BE2C (cell line): ENCODE measurements at regions not wholly inside any gene's neighbourhood (a gene's known extent, or its start where the extent isn't known, plus 50 kb on each side); places are given as distances from the start of the nearest gene placed in this dataset.

Source experiments
- DNase-seq: peaks from one replicate; pipeline ENCODE4 v3.0.0-alpha.2; 2020
- H3K27me3 ChIP-seq: fragments of 250-450 bp; sonication (Bioruptor Pico); 2 replicates; pipeline ENCODE4 v1.5.1; 2020; ENCODE audit warnings: mild to moderate bottlenecking
- H3K36me3 ChIP-seq: fragments of 250-450 bp; sonication (Bioruptor Pico); 2 replicates; pipeline ENCODE4 v1.5.1; 2020; ENCODE audit warnings: mild to moderate bottlenecking
- H3K4me1 ChIP-seq: fragments of 250-450 bp; sonication (Bioruptor Pico); 2 replicates; pipeline ENCODE4 v1.5.1; 2020
- H3K4me3 ChIP-seq: 2 replicates; pipeline ENCODE4 v1.5.1; 2011; ENCODE audit warnings: low read depth, low read length
- H3K9me3 ChIP-seq: fragments of 250-450 bp; sonication (Bioruptor Pico); 2 replicates; pipeline ENCODE4 v1.5.1; 2020
- CTCF ChIP-seq: IDR thresholded peaks from 2 replicates; pipeline ENCODE4 v1.5.1; 2012; ENCODE audit warnings: mild to moderate bottlenecking, low read depth, low read length

- H3K4me1 ChIP-seq: no peaks in the 10 kb centered on the region
- no peaks in the 10 kb centered on the region for H3K27me3 ChIP-seq
- no peaks in the 10 kb centered on the region for H3K36me3 ChIP-seq
- no peak overlapping the region for H3K4me3 ChIP-seq
- DNase-seq: no peak
- H3K9me3 ChIP-seq: no peaks in the 10 kb centered on the region
- TF ChIP-seq CTCF: no peak
Measured at GRCh38 chr18:51541230-51541629, 343.7 kb upstream of the MEX3C start.

- no peak for TF ChIP-seq CTCF
- Histone ChIP-seq H3K4me3 (no peak overlapping the region), H3K36me3 (no peaks in the 10 kb centered on the region), H3K4me1 (no peaks in the 10 kb centered on the region), H3K9me3 (no peaks in the 10 kb centered on the region), H3K27me3 (no peaks in the 10 kb centered on the region)
- DNase-seq: no peak
Measured at GRCh38 chr18:51543658-51544155, 346.2 kb upstream of the MEX3C start.

- Histone ChIP-seq H3K4me3 (no peak overlapping the region), H3K36me3 (no peaks in the 10 kb centered on the region), H3K27me3 (no peaks in the 10 kb centered on the region), H3K9me3 (no peaks in the 10 kb centered on the region), H3K4me1 (no peaks in the 10 kb centered on the region)
- TF ChIP-seq CTCF: no peak
- no peak for DNase-seq
Measured at GRCh38 chr18:51545446-51545845, 348.0 kb upstream of the MEX3C start.

- TF ChIP-seq CTCF: no peak
- Histone ChIP-seq H3K36me3 (no peaks in the 10 kb centered on the region), H3K4me3 (no peak overlapping the region), H3K4me1 (no peaks in the 10 kb centered on the region), H3K27me3 (no peaks in the 10 kb centered on the region), H3K9me3 (no peaks in the 10 kb centered on the region)
- DNase-seq: no peak
Measured at GRCh38 chr18:51559198-51559901, 361.9 kb upstream of the MEX3C start.

GRCh38 chr18:51559902-51560287 is 362.4 kb upstream of the MEX3C start:
- H3K9me3 ChIP-seq: no peaks in the 10 kb centered on the region
- H3K4me1 ChIP-seq: no peaks in the 10 kb centered on the region
- H3K36me3 ChIP-seq: no peaks in the 10 kb centered on the region
- TF ChIP-seq CTCF: no peak
- no peak for DNase-seq
- H3K27me3 ChIP-seq: no peaks in the 10 kb centered on the region
- no peak overlapping the region for H3K4me3 ChIP-seq

GRCh38 chr18:51561821-51562220 is 364.3 kb upstream of the MEX3C start:
- H3K9me3 ChIP-seq: no peaks in the 10 kb centered on the region
- no peaks in the 10 kb centered on the region for H3K4me1 ChIP-seq
- DNase-seq: no peak
- no peaks in the 10 kb centered on the region for H3K36me3 ChIP-seq
- TF ChIP-seq CTCF: no peak
- no peaks in the 10 kb centered on the region for H3K27me3 ChIP-seq
- no peak overlapping the region for H3K4me3 ChIP-seq
